ENCODE measurements at regions not wholly inside any gene's neighbourhood (a gene's known extent, or its start where the extent isn't known, plus 50 kb on each side); places are given as distances from the start of the nearest gene placed in this dataset.
"Not testable (repeated sequence)": the region's sequence is repeated elsewhere in the genome, so short reads cannot be mapped to it uniquely, and the experiment has no call there.

GRCh38 chr12:58673021-58673420 is 247.3 kb downstream of the LRIG3 start:
- no peak overlapping the region for H3K27ac ChIP-seq (ENCODE audit: low read depth in 1 of 2, low read length in 2 of 2)
- peaks cover 0 to 6% of the 10 kb centered on the region in 2 experiments for H3K9me3 ChIP-seq (ENCODE audit: control insufficient read depth in 1 of 2, insufficient read depth in 1 of 2, low read length in 2 of 2)
- H3K27me3 ChIP-seq (ENCODE audit: control insufficient read depth in 1 of 2, insufficient read depth in 2 of 2, low read length in 2 of 2): no peaks in the 10 kb centered on the region
- Mint-ChIP-seq H3K27me3 (no peaks in the 10 kb centered on the region), H3K36me3 (ENCODE audit: low read depth) (no peaks in the 10 kb centered on the region), H3K4me3 (no peak overlapping the region), H3K27ac (no peak overlapping the region), H3K9me3 (peaks cover 4% of the 10 kb centered on the region), H3K4me1 (ENCODE audit: low read depth) (no peaks in the 10 kb centered on the region)
- intact Hi-C loops (cut with DNase I, micrococcal nuclease): no loop called here
- TF ChIP-seq CTCF (IDR thresholded peaks at IDR 0.05): no peak
- H3K36me3 ChIP-seq (ENCODE audit: insufficient read depth, low read length): no peaks in the 10 kb centered on the region
- no peaks in the 10 kb centered on the region for H3K4me1 ChIP-seq (ENCODE audit: insufficient read depth, low read length)
- no peak for DNase-seq
- ChIA-PET POLR2A (no interaction called here), CTCF (no interaction called here)
- ATAC-seq (ENCODE audit: poor library complexity): no peak
- H3K4me3 ChIP-seq (ENCODE audit: low read length): no peak overlapping the region

GRCh38 chr12:58677833-58678232 is 242.5 kb downstream of the LRIG3 start:
- H3K4me1 ChIP-seq (ENCODE audit: insufficient read depth, low read length); CTCF ChIA-PET; H3K4me3 Mint-ChIP-seq; H3K36me3 Mint-ChIP-seq (ENCODE audit: low read depth); H3K27me3 Mint-ChIP-seq; H3K27ac ChIP-seq (ENCODE audit: low read depth in 1 of 2, low read length in 2 of 2); intact Hi-C loops (cut with DNase I, micrococcal nuclease); ATAC-seq (ENCODE audit: poor library complexity); DNase-seq; POLR2A ChIA-PET; H3K4me1 Mint-ChIP-seq (ENCODE audit: low read depth); H3K27ac Mint-ChIP-seq; H3K36me3 ChIP-seq (ENCODE audit: insufficient read depth, low read length); H3K27me3 ChIP-seq (ENCODE audit: control insufficient read depth in 1 of 2, insufficient read depth in 2 of 2, low read length in 2 of 2); H3K4me3 ChIP-seq (ENCODE audit: low read length): not testable (repeated sequence)
- H3K9me3 ChIP-seq (ENCODE audit: control insufficient read depth in 1 of 2, insufficient read depth in 1 of 2, low read length in 2 of 2): peaks cover 20% of the 10 kb centered on the region in 2 experiments
- H3K9me3 Mint-ChIP-seq: peaks cover 12% of the 10 kb centered on the region

GRCh38 chr12:58678753-58679152 is 241.6 kb downstream of the LRIG3 start:
- CTCF ChIA-PET: no interaction called here
- H3K27ac Mint-ChIP-seq: no peak overlapping the region
- no peaks in the 10 kb centered on the region for H3K27me3 ChIP-seq (ENCODE audit: control insufficient read depth in 1 of 2, insufficient read depth in 2 of 2, low read length in 2 of 2)
- no peaks in the 10 kb centered on the region for H3K36me3 Mint-ChIP-seq (ENCODE audit: low read depth)
- no peak overlapping the region for H3K27ac ChIP-seq (ENCODE audit: low read depth in 1 of 2, low read length in 2 of 2)
- no peak overlapping the region for H3K4me3 ChIP-seq (ENCODE audit: low read length)
- H3K4me1 Mint-ChIP-seq (ENCODE audit: low read depth): no peaks in the 10 kb centered on the region
- H3K4me1 ChIP-seq (ENCODE audit: insufficient read depth, low read length): no peaks in the 10 kb centered on the region
- H3K36me3 ChIP-seq (ENCODE audit: insufficient read depth, low read length): no peaks in the 10 kb centered on the region
- POLR2A ChIA-PET: interaction anchor here (0.7 kb wide), 1 partner anchor 1227 kb away, joined by 3 read pairs; no protein-coding TSS in a partner anchor
- intact Hi-C loops (cut with DNase I, micrococcal nuclease): no loop called here
- H3K27me3 Mint-ChIP-seq: no peaks in the 10 kb centered on the region
- DNase-seq: no peak
- H3K4me3 Mint-ChIP-seq: no peak overlapping the region
- H3K9me3 Mint-ChIP-seq: peaks cover 12% of the 10 kb centered on the region
- no peak for TF ChIP-seq CTCF (IDR thresholded peaks at IDR 0.05)
- ATAC-seq (ENCODE audit: poor library complexity): no peak
- peaks cover 20% of the 10 kb centered on the region in 2 experiments for H3K9me3 ChIP-seq (ENCODE audit: control insufficient read depth in 1 of 2, insufficient read depth in 1 of 2, low read length in 2 of 2)

GRCh38 chr12:58681730-58682129 is 238.6 kb downstream of the LRIG3 start:
- Histone ChIP-seq H3K9me3 (ENCODE audit: control insufficient read depth in 1 of 2, insufficient read depth in 1 of 2, low read length in 2 of 2) (peaks cover 14 to 20% of the 10 kb centered on the region in 2 experiments), H3K4me3 (ENCODE audit: low read length) (no peak overlapping the region), H3K27ac (ENCODE audit: low read depth in 1 of 2, low read length in 2 of 2) (no peak overlapping the region), H3K4me1 (ENCODE audit: insufficient read depth, low read length) (no peaks in the 10 kb centered on the region), H3K36me3 (ENCODE audit: insufficient read depth, low read length) (no peaks in the 10 kb centered on the region), H3K27me3 (ENCODE audit: control insufficient read depth in 1 of 2, insufficient read depth in 2 of 2, low read length in 2 of 2) (no peaks in the 10 kb centered on the region)
- Mint-ChIP-seq H3K27ac (no peak overlapping the region), H3K4me1 (ENCODE audit: low read depth) (no peaks in the 10 kb centered on the region), H3K36me3 (ENCODE audit: low read depth) (no peaks in the 10 kb centered on the region), H3K27me3 (no peaks in the 10 kb centered on the region), H3K9me3 (peaks cover 11% of the 10 kb centered on the region), H3K4me3 (no peak overlapping the region)
- intact Hi-C loops (cut with DNase I, micrococcal nuclease): no loop called here
- no peak for TF ChIP-seq CTCF (IDR thresholded peaks at IDR 0.05)
- ChIA-PET POLR2A (no interaction called here), CTCF (no interaction called here)
- DNase-seq: no peak
- ATAC-seq (ENCODE audit: poor library complexity): no peak
